ENCODE measurements at regions not wholly inside any gene's neighbourhood (a gene's known extent, or its start where the extent isn't known, plus 50 kb on each side); places are given as distances from the start of the nearest gene placed in this dataset.

DNA sequence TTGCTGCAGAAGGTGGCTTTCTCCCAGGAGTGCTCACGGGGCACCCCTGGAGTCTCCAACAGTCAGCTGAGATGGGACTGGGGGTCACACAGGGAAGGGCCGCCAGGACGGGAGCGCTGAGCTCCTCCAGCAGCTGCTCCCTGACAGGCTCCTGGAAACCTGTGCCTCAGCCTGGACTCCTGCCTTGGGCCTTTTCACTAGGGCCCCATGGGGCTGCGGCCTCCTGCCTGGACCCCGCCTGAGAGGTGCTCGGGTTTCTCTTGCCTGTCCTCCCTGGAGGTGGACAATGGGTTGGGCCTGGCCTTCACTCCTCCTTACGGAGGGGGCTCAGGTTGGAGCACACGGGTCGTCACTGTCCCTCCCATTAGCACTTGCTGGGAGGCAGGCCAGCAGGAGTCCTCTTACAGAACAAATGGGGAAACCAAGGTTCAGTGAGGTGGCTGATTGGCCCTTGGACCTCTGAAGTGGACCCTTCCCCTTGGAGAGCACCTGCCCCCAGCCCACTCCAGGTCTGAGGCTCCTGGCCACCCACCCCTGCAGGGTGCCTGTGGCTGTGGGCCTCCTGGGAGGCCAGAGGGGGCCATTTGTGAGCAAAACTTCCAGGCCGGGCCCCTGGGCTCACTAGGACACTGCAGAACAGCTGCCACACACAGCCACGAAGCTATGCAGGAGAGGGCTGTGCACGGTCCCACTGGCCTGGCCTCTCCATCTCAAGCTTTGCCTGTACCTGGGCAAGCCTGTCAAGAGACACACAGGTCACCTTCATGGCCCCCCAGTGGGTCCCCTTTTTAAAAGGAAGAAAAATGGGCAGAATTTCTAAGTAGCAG lies 57.1 kb upstream of the ODC1 start:
- Mint-ChIP-seq H3K9me3 (no peaks in the 10 kb centered on the region), H3K4me3 (no peak overlapping the region), H3K27me3 (ENCODE audit: low read depth) (peaks cover 3% of the 10 kb centered on the region; the same call in 1 of the 2 replicates), H3K36me3 (ENCODE audit: insufficient read depth in 1 of 3, low read depth in 3 of 3) (no peaks in the 10 kb centered on the region), H3K27ac (no peak overlapping the region), H3K4me1 (peaks cover 3 to 5% of the 10 kb centered on the region in 2 experiments; a peak in 2 of 4 replicates)
- Histone ChIP-seq H2BK12ac (ENCODE audit: insufficient read length, low read depth, low read length) (no peak overlapping the region), H3K27ac (ENCODE audit: insufficient read length, low read depth, low read length) (no peak overlapping the region), H2BK15ac (ENCODE audit: low read depth, low read length) (no peak overlapping the region), H3K18ac (ENCODE audit: insufficient read length, low read depth, low read length) (no peak overlapping the region), H3K23me2 (ENCODE audit: insufficient read length, low read depth, low read length, poor library complexity, severe bottlenecking) (no peaks in the 10 kb centered on the region), H2BK120ac (ENCODE audit: low read depth, low read length, poor library complexity, severe bottlenecking) (no peak overlapping the region), H3K27me3 (ENCODE audit: insufficient read depth, low read length) (no peaks in the 10 kb centered on the region), H4K8ac (replicated peaks; ENCODE audit: insufficient read length, low read depth, low read length) (no peak overlapping the region), H3K9me3 (ENCODE audit: control insufficient read depth, low read depth, low read length) (no peaks in the 10 kb centered on the region), H4K20me1 (ENCODE audit: control insufficient read depth, insufficient read depth, insufficient read length) (no peaks in the 10 kb centered on the region), H3K9ac (ENCODE audit: extremely low read depth, insufficient read length, low read length) (no peak overlapping the region), H3T11ph (ENCODE audit: low read length) (no peak overlapping the region), H3K4ac (ENCODE audit: low read depth, low read length) (no peak overlapping the region), H2BK5ac (ENCODE audit: insufficient read length, low read length) (no peak overlapping the region), H4K91ac (ENCODE audit: insufficient read length, low read depth, low read length) (no peak overlapping the region), H3K4me2 (ENCODE audit: insufficient read depth, insufficient read length, low read length) (no peak overlapping the region), H3K23ac (ENCODE audit: insufficient read length, low read depth, low read length) (no peak overlapping the region), H2AFZ (ENCODE audit: low read length) (no peak overlapping the region), H2AK5ac (ENCODE audit: insufficient read length, low read length) (no peak overlapping the region), H3K79me2 (ENCODE audit: insufficient read depth, low read length) (no peaks in the 10 kb centered on the region), H3K14ac (ENCODE audit: insufficient read depth, low read length) (no peak overlapping the region), H3K79me1 (ENCODE audit: insufficient read depth, low read depth, low read length, poor library complexity, severe bottlenecking) (no peaks in the 10 kb centered on the region), H4K5ac (ENCODE audit: insufficient read length, low read depth, low read length) (no peak overlapping the region), H3K56ac (ENCODE audit: insufficient read length, low read depth, low read length) (no peak overlapping the region), H3K4me1 (ENCODE audit: insufficient read depth, low read length) (no peaks in the 10 kb centered on the region), H2BK20ac (ENCODE audit: low read depth, low read length, poor library complexity, severe bottlenecking) (no peak overlapping the region)
- DNase-seq, result no peak
- no CpG with 5 or more reads among the region's 13 CpGs for WGBS (ENCODE audit: extremely low coverage, insufficient read length, low lambda C conversion rate)
- TF ChIP-seq, protein P1, sequence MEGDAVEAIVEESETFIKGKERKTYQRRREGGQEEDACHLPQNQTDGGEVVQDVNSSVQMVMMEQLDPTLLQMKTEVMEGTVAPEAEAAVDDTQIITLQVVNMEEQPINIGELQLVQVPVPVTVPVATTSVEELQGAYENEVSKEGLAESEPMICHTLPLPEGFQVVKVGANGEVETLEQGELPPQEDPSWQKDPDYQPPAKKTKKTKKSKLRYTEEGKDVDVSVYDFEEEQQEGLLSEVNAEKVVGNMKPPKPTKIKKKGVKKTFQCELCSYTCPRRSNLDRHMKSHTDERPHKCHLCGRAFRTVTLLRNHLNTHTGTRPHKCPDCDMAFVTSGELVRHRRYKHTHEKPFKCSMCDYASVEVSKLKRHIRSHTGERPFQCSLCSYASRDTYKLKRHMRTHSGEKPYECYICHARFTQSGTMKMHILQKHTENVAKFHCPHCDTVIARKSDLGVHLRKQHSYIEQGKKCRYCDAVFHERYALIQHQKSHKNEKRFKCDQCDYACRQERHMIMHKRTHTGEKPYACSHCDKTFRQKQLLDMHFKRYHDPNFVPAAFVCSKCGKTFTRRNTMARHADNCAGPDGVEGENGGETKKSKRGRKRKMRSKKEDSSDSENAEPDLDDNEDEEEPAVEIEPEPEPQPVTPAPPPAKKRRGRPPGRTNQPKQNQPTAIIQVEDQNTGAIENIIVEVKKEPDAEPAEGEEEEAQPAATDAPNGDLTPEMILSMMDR (conservative IDR thresholded peaks at IDR 0.05), result no peak
